AG04450 (cell line): ENCODE measurements at regions not wholly inside any gene's neighbourhood (a gene's known extent, or its start where the extent isn't known, plus 50 kb on each side); places are given as distances from the start of the nearest gene placed in this dataset.

Experiments used
- CTCF ChIA-PET: fragments of 300-600, 350-600 bp; formaldehyde crosslinking; extraction: SDS; loops from one replicate; lab custom pipeline; 2022; ENCODE audit warnings: antibody characterized with exemption, inconsistent platforms; lab: Charles Lee
- POLR2A ChIA-PET: fragments of 350-600 bp; formaldehyde crosslinking; extraction: SDS; loops from one replicate; lab custom pipeline; 2021; ENCODE audit warnings: antibody characterized with exemption, inconsistent platforms; lab: Yijun Ruan, JAX
- DNase-seq: peaks from one replicate; pipeline ENCODE4 v3.0.0-alpha.2; 2011; ENCODE audit warnings: low read depth, low spot score
- H3K27ac ChIP-seq: one replicate; pipeline ENCODE4 v1.5.1; 2012; ENCODE audit warnings: low read depth, low read length, control low read depth
- H3K27me3 ChIP-seq: one replicate; pipeline ENCODE4 v1.6.0; 2012; ENCODE audit warnings: low read length; ENCODE audit not compliant: control insufficient read depth, insufficient read depth
- H3K4me3 ChIP-seq: 2 replicates; pipeline ENCODE4 v1.5.1; 2011; ENCODE audit warnings: mild to moderate bottlenecking, low read depth, low read length, control low read depth
- H3K9me3 ChIP-seq: 2 replicates; pipeline ENCODE4 v1.5.1; 2012; ENCODE audit warnings: low read length; ENCODE audit not compliant: control insufficient read depth, insufficient read depth
- CTCF ChIP-seq: IDR thresholded peaks from 2 replicates; pipeline ENCODE4 v1.5.1; 2011; ENCODE audit warnings: low read depth, low read length, control low read depth, inconsistent platforms

GRCh38 chr13:50514249-50514648 lies 329.2 kb downstream of the DLEU7 start:
- CTCF ChIA-PET = interaction anchor here (0.7 kb wide), 1 partner anchor 17 kb away, joined by 3 read pairs; no protein-coding TSS in a partner anchor
- no peak for TF ChIP-seq CTCF

GRCh38 chr13:50518131-50518530 lies 325.4 kb downstream of the DLEU7 start:
- H3K27ac ChIP-seq = no peak overlapping the region
- no peak overlapping the region for H3K4me3 ChIP-seq
- H3K9me3 ChIP-seq = no peaks in the 10 kb centered on the region
- no peaks in the 10 kb centered on the region for H3K27me3 ChIP-seq
- ChIA-PET CTCF (no interaction called here), POLR2A (interaction anchor here (0.6 kb wide), 1 partner anchor 9 kb away, joined by 8 read pairs; no protein-coding TSS in a partner anchor)
- no peak for TF ChIP-seq CTCF
- no peak for DNase-seq

More at GRCh38 chr13:50514249-50514648, 329.2 kb downstream of the DLEU7 start:
- Histone ChIP-seq H3K4me3 (no peak overlapping the region), H3K9me3 (no peaks in the 10 kb centered on the region), H3K27ac (no peak overlapping the region), H3K27me3 (no peaks in the 10 kb centered on the region)
- POLR2A ChIA-PET = no interaction called here
- no peak for DNase-seq

- no peaks in the 10 kb centered on the region for H3K9me3 ChIP-seq
- peak; percentile 47 for DNase-seq
- CTCF ChIA-PET = no interaction called here
Measured at GRCh38 chr13:50518781-50519201, 324.7 kb downstream of the DLEU7 start.

GRCh38 chr13:50519866-50520265 lies 323.6 kb downstream of the DLEU7 start:
- no peak for DNase-seq

More at GRCh38 chr13:50518781-50519201, 324.7 kb downstream of the DLEU7 start:
- TF ChIP-seq CTCF = no peak
- Histone ChIP-seq H3K4me3 (no peak overlapping the region), H3K27ac (no peak overlapping the region), H3K27me3 (no peaks in the 10 kb centered on the region)
- POLR2A ChIA-PET = interaction anchor here (0.6 kb wide), 1 partner anchor 9 kb away, joined by 8 read pairs; no protein-coding TSS in a partner anchor

More at GRCh38 chr13:50519866-50520265, 323.6 kb downstream of the DLEU7 start:
- CTCF ChIA-PET = no interaction called here
- Histone ChIP-seq H3K27me3 (no peaks in the 10 kb centered on the region), H3K4me3 (no peak overlapping the region), H3K9me3 (no peaks in the 10 kb centered on the region), H3K27ac (no peak overlapping the region)
- no peak for TF ChIP-seq CTCF
- POLR2A ChIA-PET = no interaction called here
